ENCODE measurements at regions not wholly inside any gene's neighbourhood (a gene's known extent, or its start where the extent isn't known, plus 50 kb on each side); places are given as distances from the start of the nearest gene placed in this dataset.
A peak's percentile ranks its signal among the peaks of the same experiment; 100 is the strongest.

- no peak for DNase-seq (ENCODE audit: low read depth)
- TF ChIP-seq, protein P1, sequence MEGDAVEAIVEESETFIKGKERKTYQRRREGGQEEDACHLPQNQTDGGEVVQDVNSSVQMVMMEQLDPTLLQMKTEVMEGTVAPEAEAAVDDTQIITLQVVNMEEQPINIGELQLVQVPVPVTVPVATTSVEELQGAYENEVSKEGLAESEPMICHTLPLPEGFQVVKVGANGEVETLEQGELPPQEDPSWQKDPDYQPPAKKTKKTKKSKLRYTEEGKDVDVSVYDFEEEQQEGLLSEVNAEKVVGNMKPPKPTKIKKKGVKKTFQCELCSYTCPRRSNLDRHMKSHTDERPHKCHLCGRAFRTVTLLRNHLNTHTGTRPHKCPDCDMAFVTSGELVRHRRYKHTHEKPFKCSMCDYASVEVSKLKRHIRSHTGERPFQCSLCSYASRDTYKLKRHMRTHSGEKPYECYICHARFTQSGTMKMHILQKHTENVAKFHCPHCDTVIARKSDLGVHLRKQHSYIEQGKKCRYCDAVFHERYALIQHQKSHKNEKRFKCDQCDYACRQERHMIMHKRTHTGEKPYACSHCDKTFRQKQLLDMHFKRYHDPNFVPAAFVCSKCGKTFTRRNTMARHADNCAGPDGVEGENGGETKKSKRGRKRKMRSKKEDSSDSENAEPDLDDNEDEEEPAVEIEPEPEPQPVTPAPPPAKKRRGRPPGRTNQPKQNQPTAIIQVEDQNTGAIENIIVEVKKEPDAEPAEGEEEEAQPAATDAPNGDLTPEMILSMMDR (conservative IDR thresholded peaks at IDR 0.05; ENCODE audit: control insufficient read depth, insufficient read depth, low read depth, low read length), result no peak
- H3K4me3 ChIP-seq (ENCODE audit: control insufficient read depth, low read depth, low read length), result no peak overlapping the region
These were observed 483.8 kb upstream of the CDH4 start for GRCh38 chr20:60768216-60768615.

- no peak overlapping the region for H3K4me3 ChIP-seq (ENCODE audit: control insufficient read depth, low read depth, low read length)
- DNase-seq (ENCODE audit: low read depth), result no peak
- TF ChIP-seq, protein P1 (conservative IDR thresholded peaks at IDR 0.05; ENCODE audit: control insufficient read depth, insufficient read depth, low read depth, low read length), result no peak
These were observed 471.6 kb upstream of the CDH4 start for GRCh38 chr20:60780388-60781025.

GRCh38 chr20:60782959-60783625 lies 469.0 kb upstream of the CDH4 start:
- TF ChIP-seq, protein P1 (conservative IDR thresholded peaks at IDR 0.05; ENCODE audit: control insufficient read depth, insufficient read depth, low read depth, low read length), result no peak
- no peak for DNase-seq (ENCODE audit: low read depth)
- no peak overlapping the region for H3K4me3 ChIP-seq (ENCODE audit: control insufficient read depth, low read depth, low read length)

DNA sequence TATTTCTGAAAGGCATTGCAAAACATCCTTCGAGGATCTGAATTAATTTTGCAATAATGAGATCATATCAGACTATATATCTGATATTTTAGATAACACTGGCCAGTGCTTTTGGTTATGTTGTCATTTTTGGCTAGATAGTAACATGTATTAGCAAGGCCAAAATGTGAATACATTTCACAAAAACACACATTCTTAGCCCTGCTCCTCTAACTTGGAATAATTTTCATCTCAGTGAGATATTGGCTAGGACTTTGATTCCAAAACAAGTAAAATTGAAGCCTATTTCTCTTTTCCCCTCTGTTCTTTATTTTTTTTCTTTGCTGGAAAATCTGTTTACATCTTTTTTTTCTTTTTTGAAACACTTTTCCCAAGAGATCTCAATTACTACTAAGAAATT lies 466.8 kb upstream of the CDH4 start:
- TF ChIP-seq, protein P1 (conservative IDR thresholded peaks at IDR 0.05; ENCODE audit: control insufficient read depth, insufficient read depth, low read depth, low read length), result no peak
- DNase-seq (ENCODE audit: low read depth), result no peak

GRCh38 chr20:60785785-60786184 lies 466.3 kb upstream of the CDH4 start:
- H3K4me3 ChIP-seq (ENCODE audit: control insufficient read depth, low read depth, low read length), result no peak overlapping the region
- TF ChIP-seq, protein P1 (conservative IDR thresholded peaks at IDR 0.05; ENCODE audit: control insufficient read depth, insufficient read depth, low read depth, low read length), result no peak
- peak; percentile 2 for DNase-seq (ENCODE audit: low read depth)

More for the DNA sequence above, 466.8 kb upstream of the CDH4 start:
- no peak overlapping the region for H3K4me3 ChIP-seq (ENCODE audit: control insufficient read depth, low read depth, low read length)

DNA sequence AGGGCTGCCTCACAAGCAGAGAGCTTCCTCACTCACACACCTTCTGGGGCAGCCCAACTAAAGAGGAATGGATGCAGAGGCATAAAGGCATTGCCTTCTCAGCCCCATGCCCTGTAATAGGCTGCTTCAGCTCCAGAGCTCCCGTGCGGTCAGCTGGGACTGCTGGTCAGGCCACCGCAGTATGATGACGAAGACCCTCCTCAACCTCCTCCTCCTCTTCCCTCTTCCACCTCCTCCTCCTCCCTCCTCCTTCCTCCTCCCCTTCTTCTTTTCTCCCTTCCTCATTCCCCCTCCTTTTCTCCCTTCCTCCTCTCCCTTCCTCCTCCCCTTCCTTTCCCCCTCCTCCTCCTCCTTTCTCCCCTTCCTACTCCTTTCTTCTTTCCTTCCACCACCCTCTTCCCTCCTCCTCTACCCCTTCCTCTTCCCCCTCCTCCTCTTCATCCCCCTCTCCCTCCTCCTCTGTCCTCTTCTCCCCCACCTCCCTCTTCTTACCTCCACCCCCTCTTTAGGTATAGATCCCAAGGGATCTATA lies 465.3 kb upstream of the CDH4 start:
- no peak for DNase-seq (ENCODE audit: low read depth)
- no peak overlapping the region for H3K4me3 ChIP-seq (ENCODE audit: control insufficient read depth, low read depth, low read length)
- TF ChIP-seq, protein P1 (conservative IDR thresholded peaks at IDR 0.05; ENCODE audit: control insufficient read depth, insufficient read depth, low read depth, low read length), result no peak

Data from fibroblast of mammary gland (primary cell).